ENCODE measurements at regions not wholly inside any gene's neighbourhood (a gene's known extent, or its start where the extent isn't known, plus 50 kb on each side); places are given as distances from the start of the nearest gene placed in this dataset.

GRCh38 chr2:107776362-107776761 is 50.3 kb upstream of the RGPD4 start:
- DNase-seq (ENCODE audit: unreplicated experiment), result no peak
- intact Hi-C loops (cut with micrococcal nuclease), result no loop called here
- no peaks in the 10 kb centered on the region for H3K27me3 Mint-ChIP-seq (ENCODE audit: insufficient read depth, unreplicated experiment)
- peaks cover 30% of the 10 kb centered on the region for H3K4me1 Mint-ChIP-seq (ENCODE audit: insufficient read depth, unreplicated experiment)
- no peaks in the 10 kb centered on the region for H3K36me3 Mint-ChIP-seq (ENCODE audit: insufficient read depth, unreplicated experiment)
- H3K4me3 Mint-ChIP-seq (ENCODE audit: unreplicated experiment), result no peak overlapping the region
- H3K9me3 Mint-ChIP-seq (ENCODE audit: unreplicated experiment), result no peaks in the 10 kb centered on the region
- CTCF ChIA-PET, result no interaction called here
- BruUV-seq (replicated peaks), result no TSS peak
- POLR2A ChIA-PET, result interaction anchor here (1.3 to 1.8 kb wide), 2 partner anchors 11 to 22 kb away, joined by 4 to 6 read pairs; no protein-coding TSS in a partner anchor
- no peak for TF ChIP-seq CTCF (IDR thresholded peaks at IDR 0.05; ENCODE audit: unreplicated experiment)
- no peak overlapping the region for H3K27ac Mint-ChIP-seq (ENCODE audit: low read depth, unreplicated experiment)

All from MCF 10A (cell line).